ENCODE measurements at regions not wholly inside any gene's neighbourhood (a gene's known extent, or its start where the extent isn't known, plus 50 kb on each side); places are given as distances from the start of the nearest gene placed in this dataset.

DNA sequence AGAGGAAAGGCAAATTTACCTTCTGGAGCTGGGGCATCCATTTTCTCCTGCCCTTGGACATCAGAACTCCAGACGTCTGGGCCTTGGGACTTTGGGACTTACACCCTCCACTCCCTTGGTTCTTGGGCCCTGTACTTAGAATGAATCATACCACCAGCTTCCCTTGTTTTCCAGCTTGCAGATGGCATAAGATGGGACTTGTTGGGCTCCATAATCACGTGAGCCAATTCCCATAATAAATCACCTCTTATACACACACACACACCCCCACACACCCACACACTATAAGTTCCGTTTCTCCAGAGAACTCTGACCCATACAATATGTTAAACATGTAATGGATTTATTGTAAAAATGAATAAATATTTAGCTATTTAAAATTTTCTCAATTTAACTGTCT, 185.7 kb downstream of the GIPC2 start:
- Histone ChIP-seq H3K4me2 (ENCODE audit: insufficient read depth, low read length) (no peak overlapping the region), H3K9me3 (replicated peaks; ENCODE audit: control insufficient read depth, insufficient read depth, low read depth, low read length) (no peaks in the 10 kb centered on the region), H3K9me1 (ENCODE audit: control insufficient read depth, insufficient read depth, low read length) (no peaks in the 10 kb centered on the region), H3K79me2 (ENCODE audit: control insufficient read depth, insufficient read depth, low read length) (no peaks in the 10 kb centered on the region), H3K4me1 (replicated peaks in 1 of 2; ENCODE audit: control insufficient read depth in 2 of 2, insufficient read depth in 2 of 2, low read length in 2 of 2) (no peaks in the 10 kb centered on the region), H3K9ac (ENCODE audit: insufficient read depth in 1 of 2, low read depth in 2 of 2, low read length in 2 of 2) (no peak overlapping the region), H3K4me3 (no peak overlapping the region), H3K27ac (ENCODE audit: extremely low read depth, low read depth, low read length) (no peak overlapping the region), H2AFZ (ENCODE audit: low read depth, low read length) (no peak overlapping the region), H3K36me3 (ENCODE audit: control insufficient read depth, insufficient read depth, low read length) (no peaks in the 10 kb centered on the region), H3K27me3 (ENCODE audit: control insufficient read depth in 2 of 2, insufficient read depth in 2 of 2, low read length in 2 of 2) (no peaks in the 10 kb centered on the region), H4K20me1 (replicated peaks; ENCODE audit: control insufficient read depth, insufficient read depth, low read length) (no peaks in the 10 kb centered on the region)
- CTCF ChIA-PET (ENCODE audit: low intra/inter-chr PET ratio): no interaction called here
- BruUV-seq (replicated peaks): no TSS peak
- 0% methylated on average over 3 of the region's 3 CpGs for WGBS (ENCODE audit: insufficient coverage, low coverage, missing lambda C conversion rate)
- TF ChIP-seq MCM5 (IDR thresholded peaks at IDR 0.05; ENCODE audit: low read depth): no peak
- TF ChIP-seq C11orf30 (IDR thresholded peaks at IDR 0.05; ENCODE audit: low read depth): no peak
- TF ChIP-seq, protein P1, sequence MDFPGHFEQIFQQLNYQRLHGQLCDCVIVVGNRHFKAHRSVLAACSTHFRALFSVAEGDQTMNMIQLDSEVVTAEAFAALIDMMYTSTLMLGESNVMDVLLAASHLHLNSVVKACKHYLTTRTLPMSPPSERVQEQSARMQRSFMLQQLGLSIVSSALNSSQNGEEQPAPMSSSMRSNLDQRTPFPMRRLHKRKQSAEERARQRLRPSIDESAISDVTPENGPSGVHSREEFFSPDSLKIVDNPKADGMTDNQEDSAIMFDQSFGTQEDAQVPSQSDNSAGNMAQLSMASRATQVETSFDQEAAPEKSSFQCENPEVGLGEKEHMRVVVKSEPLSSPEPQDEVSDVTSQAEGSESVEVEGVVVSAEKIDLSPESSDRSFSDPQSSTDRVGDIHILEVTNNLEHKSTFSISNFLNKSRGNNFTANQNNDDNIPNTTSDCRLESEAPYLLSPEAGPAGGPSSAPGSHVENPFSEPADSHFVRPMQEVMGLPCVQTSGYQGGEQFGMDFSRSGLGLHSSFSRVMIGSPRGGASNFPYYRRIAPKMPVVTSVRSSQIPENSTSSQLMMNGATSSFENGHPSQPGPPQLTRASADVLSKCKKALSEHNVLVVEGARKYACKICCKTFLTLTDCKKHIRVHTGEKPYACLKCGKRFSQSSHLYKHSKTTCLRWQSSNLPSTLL (IDR thresholded peaks at IDR 0.05): no peak
- TF ChIP-seq HDAC2 (IDR thresholded peaks at IDR 0.05): no peak
- TF ChIP-seq EHMT2 (IDR thresholded peaks at IDR 0.05): no peak
- no peak for TF ChIP-seq MCM7 (IDR thresholded peaks at IDR 0.05)
- TF ChIP-seq U2AF2 (optimal IDR thresholded peaks at IDR 0.05; ENCODE audit: low read depth, low read length): no peak
- no peak for TF ChIP-seq ARNT (IDR thresholded peaks at IDR 0.05)
- no peak for TF ChIP-seq PTTG1 (tag; IDR thresholded peaks at IDR 0.05; ENCODE audit: low read depth)
- TF ChIP-seq RB1 (IDR thresholded peaks at IDR 0.05; ENCODE audit: low read depth): no peak
- no peak for TF ChIP-seq BCL6 (CRISPR knock-in tag; IDR thresholded peaks at IDR 0.05)
- no peak for TF ChIP-seq TCF7 (IDR thresholded peaks at IDR 0.05; ENCODE audit: borderline replicate concordance)
- no peak for TF ChIP-seq CHD4 (IDR thresholded peaks at IDR 0.05; ENCODE audit: insufficient read depth, insufficient replicate concordance, low read depth, low read length, poor library complexity, severe bottlenecking)
- no peak for TF ChIP-seq SIN3A (IDR thresholded peaks at IDR 0.05; ENCODE audit: borderline replicate concordance in 2 of 2, control insufficient read depth in 1 of 2, low read depth in 2 of 2, low read length in 2 of 2)
- no peak for TF ChIP-seq NELFE (IDR thresholded peaks at IDR 0.05; ENCODE audit: insufficient read depth, insufficient read length)
- TF ChIP-seq SRSF7 (optimal IDR thresholded peaks at IDR 0.05; ENCODE audit: low read depth, low read length): no peak
- in situ Hi-C loops (cut with MboI): no loop called here
- POLR2A ChIA-PET: no interaction called here
- FAIRE-seq (no peak), ATAC-seq (no peak), DNase-seq (ENCODE audit: extremely low read depth in 1 of 4, low spot score in 3 of 4) (no peak)
- intact Hi-C loops (cut with micrococcal nuclease): no loop called here

Data from K562 (cell line).